Psoas muscle (tissue), 7 donors: ENCODE measurements at regions not wholly inside any gene's neighbourhood (a gene's known extent, or its start where the extent isn't known, plus 50 kb on each side); places are given as distances from the start of the nearest gene placed in this dataset.

ENCODE experiments used
- ATAC-seq, 4 donors: fragments of 200-7000 bp; cut with Tn5 transposase; one replicate each; pipeline ENCODE4 v1.9.1; 2020; ENCODE audit warnings: moderate library complexity in 3 of 4, mild to moderate bottlenecking in 2 of 4
- DNase-seq, 2 donors: peaks; one replicate each; pipeline ENCODE4 v3.0.0-alpha.2; 2020
- H3K27ac ChIP-seq: fragments of 200-600 bp; one replicate; pipeline ENCODE4 v1.8.0; 2022
- H3K27me3 ChIP-seq, 3 donors: fragments of 200-600 bp in 1 of 3; one replicate each; pipeline versions ENCODE4 v1.6.1 to v1.8.0; 2013 to 2022; ENCODE audit warnings: low read length in 2 of 3, mild to moderate bottlenecking in 2 of 3, moderate library complexity in 1 of 3; ENCODE audit not compliant: insufficient read depth in 3 of 3
- H3K36me3 ChIP-seq, 2 donors: fragments of 200-600 bp in 1 of 2; one replicate each; pipeline versions ENCODE4 v1.6.1 to v1.8.0; 2013 to 2022; ENCODE audit warnings: low read depth in 1 of 2, mild to moderate bottlenecking in 1 of 2, moderate library complexity in 1 of 2; ENCODE audit not compliant: insufficient read depth in 1 of 2
- H3K4me1 ChIP-seq: fragments of 200-600 bp; one replicate; pipeline ENCODE4 v1.8.0; 2022
- H3K4me3 ChIP-seq: fragments of 200-600 bp; one replicate; pipeline ENCODE4 v1.8.0; 2022; ENCODE audit warnings: mild to moderate bottlenecking
- H3K9me3 ChIP-seq: fragments of 200-600 bp; one replicate; pipeline ENCODE4 v1.8.0; 2022
- CTCF ChIP-seq: fragments of 200-600 bp; IDR thresholded peaks from one replicate; pipeline ENCODE4 v1.8.0; 2022; ENCODE audit warnings: antibody characterized with exemption
- WGBS, 3 donors: extraction: QIAGEN DNeasy Blood & Tissue Kit; methylation state at CpG; one replicate each; pipeline versions ENCODE4 v1.1.6 to v1.1.7; 2013; 5-methylcytosine and 5-hydroxymethylcytosine counted together
- intact Hi-C, 2 donors: fragments of 100-400 bp; cut with DNase I; formaldehyde crosslinking; loops; one replicate each; pipeline versions ENCODE4 v1.11.0 to v1.14.2; 2022
- donor health status: healthy with polysubstance abuse.
- donor health status: DM: no; HTN: no; CAD: no; lungs with moderate emphysema.
- donor health status: Bipolar disorder and iron deficiency.
- donor health status: healthy.
- donor health status: DM: yes; HTN: yes; CAD: no.
- donor health status: DM: no; HTN: no; CAD: no.
- donor health status: DM: yes; HTN: yes; CAD: no.

GRCh38 chr5:6000867-6001266 is 377.5 kb downstream of the MED10 start:
- intact Hi-C loops: loop anchor here in 1 of 2 donors (5.0 kb wide), 1 partner anchor 1386 kb away; no protein-coding TSS in a partner anchor
- ATAC-seq (no peak), DNase-seq (no peak)
- H3K27me3 ChIP-seq: peaks cover 0 to 3% (median 0%) of the 10 kb centered on the region in 3 donors
- H3K36me3 ChIP-seq: no peaks in the 10 kb centered on the region
- WGBS, 3 donors: 43 to 46% (median 44%) methylated on average over 6 of the region's 6 CpGs
- no peaks in the 10 kb centered on the region for H3K4me1 ChIP-seq
- H3K9me3 ChIP-seq: peaks cover 5% of the 10 kb centered on the region
- no peak overlapping the region for H3K27ac ChIP-seq
- no peak overlapping the region for H3K4me3 ChIP-seq
- TF ChIP-seq CTCF: no peak

DNA sequence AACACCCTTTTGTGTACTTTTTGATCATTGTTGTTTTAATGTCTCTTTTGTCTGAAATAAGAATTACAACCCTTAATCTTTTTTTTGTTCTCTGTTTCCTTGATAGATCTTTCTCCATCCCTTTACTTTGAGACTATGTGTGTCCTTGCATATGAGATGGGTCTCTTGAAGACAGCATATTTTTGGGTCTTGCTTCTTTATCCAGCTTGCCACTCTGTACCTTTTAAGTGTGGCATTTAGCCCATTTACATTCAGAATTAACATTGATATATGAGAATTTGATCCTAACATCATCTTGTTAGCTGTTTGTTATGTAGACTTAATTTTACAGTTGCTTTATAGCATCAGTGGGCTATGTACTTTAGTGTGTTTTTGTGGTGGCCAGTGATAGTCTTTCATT is 382.5 kb downstream of the MED10 start:
- no peak overlapping the region for H3K27ac ChIP-seq
- no peak overlapping the region for H3K4me3 ChIP-seq
- DNase-seq: no peak
- peaks cover 20% of the 10 kb centered on the region for H3K9me3 ChIP-seq
- H3K36me3 ChIP-seq: no peaks in the 10 kb centered on the region
- H3K27me3 ChIP-seq: no peaks in the 10 kb centered on the region
- intact Hi-C loops: no loop called here
- no peaks in the 10 kb centered on the region for H3K4me1 ChIP-seq
- no peak for ATAC-seq
- TF ChIP-seq CTCF: no peak

DNA sequence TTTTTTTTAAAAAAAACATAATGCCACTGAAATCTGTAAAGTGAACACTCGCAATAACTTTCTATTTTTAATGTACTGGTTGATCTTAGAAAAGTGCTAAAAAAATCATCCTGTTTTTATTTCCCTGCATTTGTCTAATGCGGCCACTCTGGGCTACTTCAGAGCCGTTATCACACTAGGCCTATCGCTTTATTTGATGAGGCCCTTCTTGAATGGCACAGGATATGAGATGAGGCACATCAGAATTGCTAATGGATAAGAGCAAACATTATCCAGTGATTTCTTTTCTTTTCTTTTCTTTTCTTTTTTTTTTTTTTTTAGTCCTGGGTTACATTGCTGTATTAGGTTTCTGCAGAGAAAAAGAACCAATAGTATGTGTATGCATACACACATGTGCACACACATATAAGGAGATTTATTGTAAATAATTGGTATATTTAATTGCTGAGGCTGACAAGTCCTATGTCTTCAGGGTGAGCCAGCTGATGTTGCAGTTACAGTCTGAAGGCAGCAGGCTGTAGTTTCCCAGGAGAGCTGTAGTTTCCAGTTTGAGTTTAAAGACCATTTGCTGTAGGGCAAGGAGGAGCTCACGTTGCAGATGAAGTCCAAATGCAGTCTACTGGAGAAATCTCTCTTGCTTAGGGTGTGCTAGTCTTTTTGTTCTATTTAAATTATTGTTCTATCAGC is 391.7 kb downstream of the MED10 start:
- Histone ChIP-seq H3K27me3 (no peaks in the 10 kb centered on the region), H3K4me3 (no peak overlapping the region), H3K4me1 (no peaks in the 10 kb centered on the region), H3K9me3 (no peaks in the 10 kb centered on the region), H3K27ac (no peak overlapping the region), H3K36me3 (no peaks in the 10 kb centered on the region)
- intact Hi-C loops: no loop called here
- no peak for TF ChIP-seq CTCF
- WGBS, 3 donors: 71 to 75% (median 73%) methylated on average over 5 of the region's 5 CpGs
- ATAC-seq: no peak
- no peak for DNase-seq

- H3K27me3 ChIP-seq: no peaks in the 10 kb centered on the region
- WGBS, 3 donors: 88 to 97% (median 95%) methylated on average over 2 of the region's 2 CpGs
- intact Hi-C loops: no loop called here
- no peak for ATAC-seq
- H3K9me3 ChIP-seq: no peaks in the 10 kb centered on the region
- DNase-seq: no peak
- TF ChIP-seq CTCF: no peak
- no peak overlapping the region for H3K27ac ChIP-seq
- no peak overlapping the region for H3K4me3 ChIP-seq
- no peaks in the 10 kb centered on the region for H3K4me1 ChIP-seq
- no peaks in the 10 kb centered on the region for H3K36me3 ChIP-seq
Measured at GRCh38 chr5:5985332-5985731, 393.0 kb downstream of the MED10 start.
